ENCODE measurements at regions not wholly inside any gene's neighbourhood (a gene's known extent, or its start where the extent isn't known, plus 50 kb on each side); places are given as distances from the start of the nearest gene placed in this dataset.
"Not testable (repeated sequence)": the region's sequence is repeated elsewhere in the genome, so short reads cannot be mapped to it uniquely, and the experiment has no call there.

- H3K36me3 Mint-ChIP-seq (ENCODE audit: insufficient read depth in 2 of 2); H3K27me3 Mint-ChIP-seq (ENCODE audit: low read depth); H3K4me1 Mint-ChIP-seq (ENCODE audit: low read depth); DNase-seq; H3K9me3 Mint-ChIP-seq; H3K27ac Mint-ChIP-seq; H3K4me3 Mint-ChIP-seq: not testable (repeated sequence)
- peak in 1 of 2 donors; percentile 31 for ATAC-seq (replicated peaks in 1 of 2)
Measured at GRCh38 chr22:18234926-18235619, 85.1 kb downstream of the USP18 start.

- not testable (repeated sequence) for H3K27me3 Mint-ChIP-seq (ENCODE audit: low read depth); H3K4me3 Mint-ChIP-seq; DNase-seq
Measured at GRCh38 chr22:18237402-18237801, 87.4 kb downstream of the USP18 start.

More at GRCh38 chr22:18237402-18237801, 87.4 kb downstream of the USP18 start:
- not testable (repeated sequence) for H3K4me1 Mint-ChIP-seq (ENCODE audit: low read depth); ATAC-seq (replicated peaks in 1 of 2); H3K27ac Mint-ChIP-seq; H3K9me3 Mint-ChIP-seq; H3K36me3 Mint-ChIP-seq (ENCODE audit: insufficient read depth in 2 of 2)

All from activated T-cell treated with anti-CD3 and anti-CD28 coated beads, Interleukin-2, amount 50 U/mL, for 72 hours (primary cell).